ENCODE measurements at regions not wholly inside any gene's neighbourhood (a gene's known extent, or its start where the extent isn't known, plus 50 kb on each side); places are given as distances from the start of the nearest gene placed in this dataset.

DNA sequence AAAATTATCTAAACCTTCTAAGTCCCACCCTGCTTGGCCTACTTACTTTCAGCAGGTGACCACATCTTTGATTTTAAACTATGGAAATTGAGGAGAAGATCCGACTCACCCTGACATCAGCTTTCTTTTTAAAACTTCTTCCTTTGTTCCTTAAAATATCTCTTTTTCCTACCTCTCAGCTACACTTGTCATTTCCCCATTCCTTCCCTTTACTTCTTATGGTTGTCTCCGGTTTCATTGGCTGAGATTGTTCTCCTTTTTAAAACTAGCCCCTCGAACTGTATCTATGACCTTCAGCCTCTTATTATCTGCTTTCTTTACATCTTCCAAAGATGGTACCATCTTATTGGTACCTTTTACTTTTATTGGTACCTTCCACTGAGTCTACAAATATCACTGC, 87.8 kb upstream of the NRIP1 start:
- TF ChIP-seq EP300 (IDR thresholded peaks at IDR 0.05; ENCODE audit: low read depth in 2 of 2, low read length in 2 of 2): no peak
- TF ChIP-seq EP300 (CRISPR knock-in tag; IDR thresholded peaks at IDR 0.05; ENCODE audit: borderline replicate concordance): no peak
- no peak for TF ChIP-seq SAFB2 (CRISPR knock-in tag; IDR thresholded peaks at IDR 0.05; ENCODE audit: borderline replicate concordance, low read depth)
- TF ChIP-seq KDM1A (CRISPR knock-in tag; IDR thresholded peaks at IDR 0.05): no peak
- TF ChIP-seq, protein P1, sequence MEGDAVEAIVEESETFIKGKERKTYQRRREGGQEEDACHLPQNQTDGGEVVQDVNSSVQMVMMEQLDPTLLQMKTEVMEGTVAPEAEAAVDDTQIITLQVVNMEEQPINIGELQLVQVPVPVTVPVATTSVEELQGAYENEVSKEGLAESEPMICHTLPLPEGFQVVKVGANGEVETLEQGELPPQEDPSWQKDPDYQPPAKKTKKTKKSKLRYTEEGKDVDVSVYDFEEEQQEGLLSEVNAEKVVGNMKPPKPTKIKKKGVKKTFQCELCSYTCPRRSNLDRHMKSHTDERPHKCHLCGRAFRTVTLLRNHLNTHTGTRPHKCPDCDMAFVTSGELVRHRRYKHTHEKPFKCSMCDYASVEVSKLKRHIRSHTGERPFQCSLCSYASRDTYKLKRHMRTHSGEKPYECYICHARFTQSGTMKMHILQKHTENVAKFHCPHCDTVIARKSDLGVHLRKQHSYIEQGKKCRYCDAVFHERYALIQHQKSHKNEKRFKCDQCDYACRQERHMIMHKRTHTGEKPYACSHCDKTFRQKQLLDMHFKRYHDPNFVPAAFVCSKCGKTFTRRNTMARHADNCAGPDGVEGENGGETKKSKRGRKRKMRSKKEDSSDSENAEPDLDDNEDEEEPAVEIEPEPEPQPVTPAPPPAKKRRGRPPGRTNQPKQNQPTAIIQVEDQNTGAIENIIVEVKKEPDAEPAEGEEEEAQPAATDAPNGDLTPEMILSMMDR (CRISPR knock-in tag; IDR thresholded peaks at IDR 0.05): no peak
- no peak for TF ChIP-seq FOSL2 (CRISPR knock-in tag; IDR thresholded peaks at IDR 0.05)
- TF ChIP-seq, protein P2, sequence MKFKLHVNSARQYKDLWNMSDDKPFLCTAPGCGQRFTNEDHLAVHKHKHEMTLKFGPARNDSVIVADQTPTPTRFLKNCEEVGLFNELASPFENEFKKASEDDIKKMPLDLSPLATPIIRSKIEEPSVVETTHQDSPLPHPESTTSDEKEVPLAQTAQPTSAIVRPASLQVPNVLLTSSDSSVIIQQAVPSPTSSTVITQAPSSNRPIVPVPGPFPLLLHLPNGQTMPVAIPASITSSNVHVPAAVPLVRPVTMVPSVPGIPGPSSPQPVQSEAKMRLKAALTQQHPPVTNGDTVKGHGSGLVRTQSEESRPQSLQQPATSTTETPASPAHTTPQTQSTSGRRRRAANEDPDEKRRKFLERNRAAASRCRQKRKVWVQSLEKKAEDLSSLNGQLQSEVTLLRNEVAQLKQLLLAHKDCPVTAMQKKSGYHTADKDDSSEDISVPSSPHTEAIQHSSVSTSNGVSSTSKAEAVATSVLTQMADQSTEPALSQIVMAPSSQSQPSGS (CRISPR knock-in tag; IDR thresholded peaks at IDR 0.05): no peak
- no peak for TF ChIP-seq ZNF44 (CRISPR knock-in tag; IDR thresholded peaks at IDR 0.05)
- no peak for TF ChIP-seq NR2C2 (CRISPR knock-in tag; IDR thresholded peaks at IDR 0.05; ENCODE audit: borderline replicate concordance)
- no peak for TF ChIP-seq ATRX (CRISPR knock-in tag; IDR thresholded peaks at IDR 0.05; ENCODE audit: borderline replicate concordance)
- TF ChIP-seq, protein P3, sequence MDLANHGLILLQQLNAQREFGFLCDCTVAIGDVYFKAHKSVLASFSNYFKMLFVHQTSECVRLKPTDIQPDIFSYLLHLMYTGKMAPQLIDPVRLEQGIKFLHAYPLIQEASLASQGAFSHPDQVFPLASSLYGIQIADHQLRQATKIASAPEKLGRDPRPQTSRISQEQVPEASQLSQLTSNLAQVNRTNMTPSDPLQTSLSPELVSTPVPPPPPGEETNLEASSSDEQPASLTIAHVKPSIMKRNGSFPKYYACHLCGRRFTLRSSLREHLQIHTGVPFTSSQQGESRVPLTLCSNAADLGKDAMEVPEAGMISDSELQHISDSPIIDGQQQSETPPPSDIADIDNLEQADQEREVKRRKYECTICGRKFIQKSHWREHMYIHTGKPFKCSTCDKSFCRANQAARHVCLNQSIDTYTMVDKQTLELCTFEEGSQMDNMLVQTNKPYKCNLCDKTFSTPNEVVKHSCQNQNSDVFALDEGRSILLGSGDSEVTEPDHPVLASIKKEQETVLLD (CRISPR knock-in tag; IDR thresholded peaks at IDR 0.05; ENCODE audit: low read depth): no peak
- TF ChIP-seq FOXA1 (IDR thresholded peaks at IDR 0.05): no peak
- no peak for TF ChIP-seq FOXA1 (CRISPR knock-in tag; IDR thresholded peaks at IDR 0.05)
